ENCODE measurements at regions not wholly inside any gene's neighbourhood (a gene's known extent, or its start where the extent isn't known, plus 50 kb on each side); places are given as distances from the start of the nearest gene placed in this dataset.
A peak's percentile ranks its signal among the peaks of the same experiment; 100 is the strongest.

DNA sequence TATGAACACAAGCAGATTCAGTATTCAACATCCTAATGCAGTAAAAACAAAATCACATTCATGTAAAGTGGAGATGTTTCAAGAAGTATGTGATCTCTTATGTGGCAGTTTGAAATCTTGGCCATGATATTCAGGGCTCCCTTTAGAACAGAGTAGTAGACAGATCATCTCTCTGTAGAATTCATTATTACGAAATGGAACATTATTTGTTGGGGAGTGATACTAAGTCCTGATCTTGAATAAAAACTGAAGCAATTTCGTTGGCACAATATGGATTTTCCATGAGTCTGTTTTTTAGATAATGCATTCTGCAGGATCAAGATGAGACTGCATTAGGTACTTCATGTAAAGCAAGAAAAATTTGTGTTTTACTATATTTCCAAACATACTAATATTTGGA is 264.4 kb upstream of the NRIP1 start:
- Histone ChIP-seq H3K9ac (no peak overlapping the region), H4K20me1 (ENCODE audit: low read depth) (no peaks in the 10 kb centered on the region), H3K4me2 (no peak overlapping the region), H3K4me3 (no peak overlapping the region), H3K79me2 (ENCODE audit: low read depth) (no peaks in the 10 kb centered on the region), H3K27me3 (no peaks in the 10 kb centered on the region), H3K4me1 (peaks cover 17% of the 10 kb centered on the region), H2AFZ (replicated peaks) (no peak overlapping the region), H3F3A (ENCODE audit: low read depth) (no peaks in the 10 kb centered on the region), H3K27ac (no peak overlapping the region), H3K36me3 (no peaks in the 10 kb centered on the region), H3K9me3 (ENCODE audit: low read depth) (no peaks in the 10 kb centered on the region)
- Mint-ChIP-seq H3K9me3 (peaks cover 3% of the 10 kb centered on the region), H3K27ac (no peak overlapping the region), H3K4me1 (peaks cover 19% of the 10 kb centered on the region), H3K27me3 (ENCODE audit: insufficient read depth, low read depth) (no peaks in the 10 kb centered on the region), H3K36me3 (no peaks in the 10 kb centered on the region), H3K4me3 (no peak overlapping the region)
- DNase-seq (ENCODE audit: low spot score), result no peak
- TF ChIP-seq EZH2phosphoT487 (IDR thresholded peaks at IDR 0.05) (no peak), EZH2 (IDR thresholded peaks at IDR 0.05) (no peak)

DNA sequence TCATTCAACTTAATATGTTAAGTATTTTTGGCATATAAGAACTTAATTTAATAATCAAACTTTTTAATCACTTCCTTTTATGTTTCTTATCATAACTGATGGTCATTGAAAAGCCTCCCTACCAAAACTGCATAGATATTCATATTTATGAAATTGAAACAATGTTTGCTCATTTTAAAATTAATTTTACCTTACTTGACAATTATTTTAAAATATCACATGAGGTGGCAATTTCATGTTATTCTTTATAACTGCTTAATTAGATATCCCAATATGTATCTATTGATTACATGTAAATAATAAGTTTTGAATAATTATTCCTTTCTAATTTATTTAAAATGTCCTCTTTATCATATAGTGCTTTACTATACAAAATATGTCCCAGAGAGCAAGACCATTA is 266.1 kb upstream of the NRIP1 start:
- H3K9me3 Mint-ChIP-seq, result peaks cover 3% of the 10 kb centered on the region
- Histone ChIP-seq H3K4me3 (no peak overlapping the region), H3K27ac (no peak overlapping the region), H2AFZ (replicated peaks) (no peak overlapping the region), H3K4me1 (peaks cover 6% of the 10 kb centered on the region), H3K4me2 (no peak overlapping the region), H3F3A (ENCODE audit: low read depth) (no peaks in the 10 kb centered on the region), H4K20me1 (ENCODE audit: low read depth) (no peaks in the 10 kb centered on the region), H3K9ac (no peak overlapping the region), H3K9me3 (ENCODE audit: low read depth) (no peaks in the 10 kb centered on the region), H3K27me3 (no peaks in the 10 kb centered on the region), H3K36me3 (no peaks in the 10 kb centered on the region), H3K79me2 (ENCODE audit: low read depth) (no peaks in the 10 kb centered on the region)
- H3K4me1 Mint-ChIP-seq, result peaks cover 9% of the 10 kb centered on the region
- no peak overlapping the region for H3K4me3 Mint-ChIP-seq
- TF ChIP-seq EZH2phosphoT487 (IDR thresholded peaks at IDR 0.05), result no peak
- TF ChIP-seq EZH2 (IDR thresholded peaks at IDR 0.05), result no peak
- TF ChIP-seq, protein P1, sequence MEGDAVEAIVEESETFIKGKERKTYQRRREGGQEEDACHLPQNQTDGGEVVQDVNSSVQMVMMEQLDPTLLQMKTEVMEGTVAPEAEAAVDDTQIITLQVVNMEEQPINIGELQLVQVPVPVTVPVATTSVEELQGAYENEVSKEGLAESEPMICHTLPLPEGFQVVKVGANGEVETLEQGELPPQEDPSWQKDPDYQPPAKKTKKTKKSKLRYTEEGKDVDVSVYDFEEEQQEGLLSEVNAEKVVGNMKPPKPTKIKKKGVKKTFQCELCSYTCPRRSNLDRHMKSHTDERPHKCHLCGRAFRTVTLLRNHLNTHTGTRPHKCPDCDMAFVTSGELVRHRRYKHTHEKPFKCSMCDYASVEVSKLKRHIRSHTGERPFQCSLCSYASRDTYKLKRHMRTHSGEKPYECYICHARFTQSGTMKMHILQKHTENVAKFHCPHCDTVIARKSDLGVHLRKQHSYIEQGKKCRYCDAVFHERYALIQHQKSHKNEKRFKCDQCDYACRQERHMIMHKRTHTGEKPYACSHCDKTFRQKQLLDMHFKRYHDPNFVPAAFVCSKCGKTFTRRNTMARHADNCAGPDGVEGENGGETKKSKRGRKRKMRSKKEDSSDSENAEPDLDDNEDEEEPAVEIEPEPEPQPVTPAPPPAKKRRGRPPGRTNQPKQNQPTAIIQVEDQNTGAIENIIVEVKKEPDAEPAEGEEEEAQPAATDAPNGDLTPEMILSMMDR (IDR thresholded peaks at IDR 0.05), result no peak
- H3K27me3 Mint-ChIP-seq (ENCODE audit: insufficient read depth, low read depth), result no peaks in the 10 kb centered on the region
- no peak for DNase-seq (ENCODE audit: low spot score)
- H3K36me3 Mint-ChIP-seq, result no peaks in the 10 kb centered on the region
- H3K27ac Mint-ChIP-seq, result no peak overlapping the region

- Histone ChIP-seq H3F3A (ENCODE audit: low read depth) (no peaks in the 10 kb centered on the region), H3K4me3 (no peak overlapping the region), H3K79me2 (ENCODE audit: low read depth) (no peaks in the 10 kb centered on the region), H3K9ac (no peak overlapping the region), H3K4me1 (peaks cover 6% of the 10 kb centered on the region), H3K9me3 (ENCODE audit: low read depth) (no peaks in the 10 kb centered on the region), H3K4me2 (no peak overlapping the region), H3K27ac (no peak overlapping the region), H2AFZ (replicated peaks) (no peak overlapping the region), H3K27me3 (no peaks in the 10 kb centered on the region), H3K36me3 (no peaks in the 10 kb centered on the region), H4K20me1 (ENCODE audit: low read depth) (no peaks in the 10 kb centered on the region)
- Mint-ChIP-seq H3K27ac (no peak overlapping the region), H3K9me3 (peaks cover 6% of the 10 kb centered on the region), H3K36me3 (no peaks in the 10 kb centered on the region), H3K4me1 (peaks cover 9% of the 10 kb centered on the region), H3K4me3 (no peak overlapping the region), H3K27me3 (ENCODE audit: insufficient read depth, low read depth) (no peaks in the 10 kb centered on the region)
- no peak for DNase-seq (ENCODE audit: low spot score)
- TF ChIP-seq EZH2phosphoT487 (IDR thresholded peaks at IDR 0.05) (no peak), EZH2 (IDR thresholded peaks at IDR 0.05) (no peak)
- TF ChIP-seq, protein P1 (IDR thresholded peaks at IDR 0.05), result no peak
Measured at GRCh38 chr21:15332572-15332971, 267.8 kb upstream of the NRIP1 start.

DNA sequence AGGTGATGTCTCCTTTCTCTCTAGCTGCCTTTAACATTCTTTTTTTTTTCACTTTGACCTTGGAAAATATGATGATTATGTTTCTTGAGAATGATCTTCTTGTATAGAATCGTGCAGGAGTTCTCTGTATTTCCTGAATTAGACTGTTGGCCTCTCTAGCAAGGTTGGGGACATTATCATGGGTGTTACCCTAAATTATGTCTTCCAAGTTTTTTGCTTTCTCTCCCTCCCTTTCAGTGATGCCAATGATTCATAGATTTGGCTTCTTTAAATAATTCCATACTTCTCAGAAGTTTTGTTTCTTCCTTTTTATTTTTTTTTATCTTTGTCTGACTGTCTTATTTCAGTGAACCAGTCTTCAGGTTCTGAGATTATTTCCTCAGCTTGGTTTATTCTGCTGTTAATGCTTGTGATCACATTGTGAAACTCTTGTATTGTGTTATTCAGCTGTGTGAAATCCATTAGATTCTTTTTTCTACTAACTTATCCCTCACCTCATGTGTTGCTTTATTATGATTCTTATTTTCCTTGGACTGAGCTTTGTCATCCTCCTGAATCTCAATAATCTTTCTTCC is 268.4 kb upstream of the NRIP1 start:
- H3F3A ChIP-seq (ENCODE audit: low read depth), result no peaks in the 10 kb centered on the region

More for the DNA sequence above, 268.4 kb upstream of the NRIP1 start:
- Histone ChIP-seq H4K20me1 (ENCODE audit: low read depth) (no peaks in the 10 kb centered on the region), H3K27me3 (no peaks in the 10 kb centered on the region), H3K27ac (no peak overlapping the region), H3K79me2 (ENCODE audit: low read depth) (no peaks in the 10 kb centered on the region), H2AFZ (replicated peaks) (peak overlapping the region; percentile 44), H3K9ac (no peak overlapping the region), H3K4me3 (no peak overlapping the region), H3K36me3 (no peaks in the 10 kb centered on the region), H3K4me1 (peaks cover 6% of the 10 kb centered on the region), H3K9me3 (ENCODE audit: low read depth) (no peaks in the 10 kb centered on the region), H3K4me2 (no peak overlapping the region)
- no peak for TF ChIP-seq EZH2phosphoT487 (IDR thresholded peaks at IDR 0.05)
- TF ChIP-seq, protein P1 (IDR thresholded peaks at IDR 0.05), result no peak
- no peak for TF ChIP-seq EZH2 (IDR thresholded peaks at IDR 0.05)
- DNase-seq (ENCODE audit: low spot score), result no peak
- no peak overlapping the region for H3K27ac Mint-ChIP-seq
- no peak overlapping the region for H3K4me3 Mint-ChIP-seq
- H3K36me3 Mint-ChIP-seq, result no peaks in the 10 kb centered on the region
- H3K27me3 Mint-ChIP-seq (ENCODE audit: insufficient read depth, low read depth), result no peaks in the 10 kb centered on the region
- H3K9me3 Mint-ChIP-seq, result peaks cover 8% of the 10 kb centered on the region
- H3K4me1 Mint-ChIP-seq, result peaks cover 9% of the 10 kb centered on the region

Measured in neural progenitor cell (in vitro differentiated cells).